Upper lobe of left lung (tissue), 4 donors: ENCODE measurements at regions not wholly inside any gene's neighbourhood (a gene's known extent, or its start where the extent isn't known, plus 50 kb on each side); places are given as distances from the start of the nearest gene placed in this dataset.

Experiments used
- POLR2AphosphoS5 ChIP-seq, 2 donors: sonication (generic); formaldehyde crosslinking; IDR thresholded peaks; one replicate each; pipeline ENCODE4 v1.5.1; 2017; ENCODE audit warnings: antibody characterized with exemption in 2 of 2
- TF ChIP-seq, protein P1 (sequence below), 6 experiments: fragments of 450-650 bp in 4 of 6; fragments of 200-600 bp in 2 of 6; sonication (generic) in 2 of 6; IDR thresholded peaks; one replicate each; pipeline ENCODE4 v1.5.1; 2016 to 2019; ENCODE audit warnings: antibody characterized with exemption in 6 of 6

DNA sequence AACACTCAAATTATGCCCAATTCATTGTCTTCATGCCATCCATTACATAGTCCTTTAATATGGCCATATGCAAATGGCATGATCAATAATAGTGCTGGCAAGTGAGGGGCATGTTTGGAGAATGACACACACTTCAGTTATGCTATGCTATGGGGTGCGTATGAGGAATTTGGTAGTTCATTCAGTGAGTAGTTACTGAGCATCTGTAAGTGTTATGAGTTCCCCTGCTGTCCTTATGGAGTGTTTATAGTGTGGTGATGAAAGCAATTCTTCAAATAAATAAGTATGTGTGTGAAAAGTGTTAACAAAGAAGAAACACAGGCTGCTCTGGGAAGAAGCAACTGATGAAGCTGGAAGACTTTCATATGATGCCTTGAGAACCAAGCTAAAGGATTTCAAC lies 383.7 kb upstream of the SLC14A2 start:
- TF ChIP-seq, protein P1, sequence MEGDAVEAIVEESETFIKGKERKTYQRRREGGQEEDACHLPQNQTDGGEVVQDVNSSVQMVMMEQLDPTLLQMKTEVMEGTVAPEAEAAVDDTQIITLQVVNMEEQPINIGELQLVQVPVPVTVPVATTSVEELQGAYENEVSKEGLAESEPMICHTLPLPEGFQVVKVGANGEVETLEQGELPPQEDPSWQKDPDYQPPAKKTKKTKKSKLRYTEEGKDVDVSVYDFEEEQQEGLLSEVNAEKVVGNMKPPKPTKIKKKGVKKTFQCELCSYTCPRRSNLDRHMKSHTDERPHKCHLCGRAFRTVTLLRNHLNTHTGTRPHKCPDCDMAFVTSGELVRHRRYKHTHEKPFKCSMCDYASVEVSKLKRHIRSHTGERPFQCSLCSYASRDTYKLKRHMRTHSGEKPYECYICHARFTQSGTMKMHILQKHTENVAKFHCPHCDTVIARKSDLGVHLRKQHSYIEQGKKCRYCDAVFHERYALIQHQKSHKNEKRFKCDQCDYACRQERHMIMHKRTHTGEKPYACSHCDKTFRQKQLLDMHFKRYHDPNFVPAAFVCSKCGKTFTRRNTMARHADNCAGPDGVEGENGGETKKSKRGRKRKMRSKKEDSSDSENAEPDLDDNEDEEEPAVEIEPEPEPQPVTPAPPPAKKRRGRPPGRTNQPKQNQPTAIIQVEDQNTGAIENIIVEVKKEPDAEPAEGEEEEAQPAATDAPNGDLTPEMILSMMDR (IDR thresholded peaks at IDR 0.05): no peak
- no peak for TF ChIP-seq POLR2AphosphoS5 (IDR thresholded peaks at IDR 0.05)
